DOHH2 (cell line): ENCODE measurements at regions not wholly inside any gene's neighbourhood (a gene's known extent, or its start where the extent isn't known, plus 50 kb on each side); places are given as distances from the start of the nearest gene placed in this dataset.
"Not testable (repeated sequence)": the region's sequence is repeated elsewhere in the genome, so short reads cannot be mapped to it uniquely, and the experiment has no call there.

ENCODE experiments used
- H3F3A ChIP-seq: fragments of 200-600 bp; sonication (generic), shearing (Covaris generic); 2 replicates; pipeline ENCODE4 v1.6.0; 2016; ENCODE audit warnings: antibody characterized with exemption, mild to moderate bottlenecking; ENCODE audit not compliant: control insufficient read depth, insufficient read depth
- H3K27ac ChIP-seq: fragments of 200-600 bp; sonication (generic); 2 replicates; pipeline ENCODE4 v1.5.1; 2014; ENCODE audit warnings: low read depth, mild to moderate bottlenecking, low read length, moderate library complexity
- H3K27me3 ChIP-seq: fragments of 200-600 bp; sonication (generic); 2 replicates; pipeline ENCODE4 v1.6.1; 2014; ENCODE audit warnings: mild to moderate bottlenecking, low read length, mixed read lengths; ENCODE audit not compliant: control insufficient read depth
- H3K36me3 ChIP-seq: fragments of 200-600 bp; sonication (generic); 2 replicates; pipeline ENCODE4 v1.6.1; 2014; ENCODE audit warnings: mild to moderate bottlenecking, low read length, moderate library complexity, mixed read lengths; ENCODE audit not compliant: control insufficient read depth
- H3K4me1 ChIP-seq: fragments of 200-600 bp; sonication (generic); 2 replicates; pipeline ENCODE4 v1.6.1; 2014; ENCODE audit warnings: mild to moderate bottlenecking, low read length, mixed read lengths; ENCODE audit not compliant: control insufficient read depth
- H3K4me2 ChIP-seq: fragments of 200-600 bp; sonication (generic); 2 replicates; pipeline ENCODE4 v1.6.0; 2014; ENCODE audit warnings: mild to moderate bottlenecking, low read length, moderate library complexity
- H3K4me3 ChIP-seq: fragments of 200-600 bp; sonication (generic); 2 replicates; pipeline ENCODE4 v1.5.1; 2014; ENCODE audit warnings: mild to moderate bottlenecking, low read length, mixed read lengths
- H3K79me2 ChIP-seq: fragments of 200-600 bp; sonication (generic); 2 replicates; pipeline ENCODE4 v1.6.1; 2014; ENCODE audit warnings: mild to moderate bottlenecking, low read length, mixed read lengths; ENCODE audit not compliant: control insufficient read depth
- H3K9me2 ChIP-seq: fragments of 200-600 bp; sonication (generic); replicated peaks from 2 replicates; pipeline ENCODE4 v1.6.1; 2014; ENCODE audit warnings: mild to moderate bottlenecking, low read length, mixed read lengths; ENCODE audit not compliant: control insufficient read depth
- H3K9me3 ChIP-seq: fragments of 200-600 bp; sonication (generic); 2 replicates; pipeline ENCODE4 v1.6.1; 2014; ENCODE audit warnings: antibody characterized with exemption, low read length, mixed read lengths; ENCODE audit not compliant: control insufficient read depth, insufficient read depth
- H4K20me1 ChIP-seq: fragments of 200-600 bp; sonication (generic); 2 replicates; pipeline ENCODE4 v1.6.0; 2014; ENCODE audit warnings: low read depth, mild to moderate bottlenecking, antibody characterized with exemption, low read length, moderate library complexity; ENCODE audit not compliant: control insufficient read depth, insufficient read depth
- CTCF ChIP-seq: fragments of 200-600 bp; sonication (generic); IDR thresholded peaks from one replicate; pipeline ENCODE4 v1.5.1; 2014; ENCODE audit warnings: antibody characterized with exemption, mild to moderate bottlenecking, low read depth, low read length; ENCODE audit not compliant: poor library complexity, severe bottlenecking

GRCh38 chr1:100820195-100820594 is 74.4 kb downstream of the EXTL2 start:
- not testable (repeated sequence) for H3K9me2 ChIP-seq, H3K27me3 ChIP-seq, H3K36me3 ChIP-seq, H3K4me2 ChIP-seq, H3K79me2 ChIP-seq, H4K20me1 ChIP-seq, H3K4me3 ChIP-seq, H3K4me1 ChIP-seq, H3F3A ChIP-seq, H3K9me3 ChIP-seq, H3K27ac ChIP-seq
- TF ChIP-seq CTCF, result peak; percentile 23

- not testable (repeated sequence) for H3K79me2 ChIP-seq, H3K9me3 ChIP-seq, H3K4me3 ChIP-seq, H3F3A ChIP-seq, H3K4me2 ChIP-seq, H4K20me1 ChIP-seq, H3K36me3 ChIP-seq, H3K4me1 ChIP-seq, H3K27me3 ChIP-seq, H3K27ac ChIP-seq, H3K9me2 ChIP-seq
Measured at GRCh38 chr1:100821919-100822318, 72.7 kb downstream of the EXTL2 start.
